ENCODE measurements at regions not wholly inside any gene's neighbourhood (a gene's known extent, or its start where the extent isn't known, plus 50 kb on each side); places are given as distances from the start of the nearest gene placed in this dataset.
A peak's percentile ranks its signal among the peaks of the same experiment; 100 is the strongest.
"Not testable (repeated sequence)": the region's sequence is repeated elsewhere in the genome, so short reads cannot be mapped to it uniquely, and the experiment has no call there.

DNA sequence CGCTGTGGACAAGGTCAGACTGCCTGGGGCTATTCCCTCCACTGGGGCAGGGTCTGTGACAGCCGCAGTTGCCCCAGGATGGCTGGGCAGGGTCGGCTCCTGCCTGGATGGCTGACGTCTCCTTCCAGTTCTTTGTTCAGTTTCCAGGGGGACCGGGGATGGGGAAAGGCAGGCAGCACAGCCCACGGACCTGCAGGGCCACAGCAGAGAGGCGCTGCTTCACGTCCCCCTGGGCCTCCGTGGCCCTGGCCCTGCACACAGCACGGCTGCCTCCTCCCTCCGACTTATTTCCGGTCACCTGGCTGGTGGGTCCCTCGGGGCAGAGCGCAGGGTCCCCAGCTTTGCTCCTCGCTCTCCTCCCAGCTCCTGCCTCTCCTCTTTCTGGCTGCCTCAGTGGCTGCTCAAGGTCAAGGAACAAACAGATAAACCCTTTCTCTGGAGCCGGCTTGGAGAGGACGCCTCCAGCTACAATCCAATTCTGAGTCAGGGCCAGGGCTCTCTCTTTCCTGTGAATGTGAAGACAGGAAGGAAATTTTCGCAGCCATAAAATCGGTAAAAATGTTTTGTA is 169.7 kb downstream of the C9orf50 start:
- in situ Hi-C loops (cut with MboI; ENCODE audit: low sequenced_read_pairs) = no loop called here
- H3K9me3 ChIP-seq = no peaks in the 10 kb centered on the region
- H3K4me3 ChIP-seq = no peak overlapping the region
- H3K36me3 ChIP-seq (replicated peaks) = no peaks in the 10 kb centered on the region
- peaks cover 7% of the 10 kb centered on the region for H3K4me1 ChIP-seq
- DNase-seq (ENCODE audit: low spot score in 2 of 2) = peak in 1 of 2 experiments; percentile 0
- H3K27me3 ChIP-seq (ENCODE audit: low read depth) = no peaks in the 10 kb centered on the region

DNA sequence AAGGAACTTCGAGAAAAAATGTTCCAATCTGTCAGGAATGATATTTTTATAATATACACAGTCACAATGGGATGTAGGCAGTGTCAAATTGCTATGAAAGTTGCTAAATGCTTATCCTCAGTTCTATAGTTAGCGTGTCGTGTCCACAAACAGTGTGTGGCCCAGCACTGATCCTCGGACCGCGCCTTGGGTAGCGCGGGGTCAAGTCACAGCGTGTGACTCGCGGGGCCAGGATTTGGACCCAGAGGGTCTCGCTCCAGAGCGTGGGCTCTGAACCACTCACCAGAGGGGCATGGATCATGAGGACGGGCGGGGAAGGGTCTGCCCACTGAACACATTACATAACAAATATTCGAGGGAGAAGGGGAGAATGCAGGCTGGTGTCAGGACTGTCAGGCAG is 171.8 kb downstream of the C9orf50 start:
- H3K4me1 ChIP-seq = no peaks in the 10 kb centered on the region
- no peaks in the 10 kb centered on the region for H3K9me3 ChIP-seq
- no peaks in the 10 kb centered on the region for H3K27me3 ChIP-seq (ENCODE audit: low read depth)
- in situ Hi-C loops (cut with MboI; ENCODE audit: low sequenced_read_pairs) = no loop called here
- H3K4me3 ChIP-seq = no peak overlapping the region
- peak in 1 of 2 experiments; percentile 0 for DNase-seq (ENCODE audit: low spot score in 2 of 2)
- no peaks in the 10 kb centered on the region for H3K36me3 ChIP-seq (replicated peaks)

DNA sequence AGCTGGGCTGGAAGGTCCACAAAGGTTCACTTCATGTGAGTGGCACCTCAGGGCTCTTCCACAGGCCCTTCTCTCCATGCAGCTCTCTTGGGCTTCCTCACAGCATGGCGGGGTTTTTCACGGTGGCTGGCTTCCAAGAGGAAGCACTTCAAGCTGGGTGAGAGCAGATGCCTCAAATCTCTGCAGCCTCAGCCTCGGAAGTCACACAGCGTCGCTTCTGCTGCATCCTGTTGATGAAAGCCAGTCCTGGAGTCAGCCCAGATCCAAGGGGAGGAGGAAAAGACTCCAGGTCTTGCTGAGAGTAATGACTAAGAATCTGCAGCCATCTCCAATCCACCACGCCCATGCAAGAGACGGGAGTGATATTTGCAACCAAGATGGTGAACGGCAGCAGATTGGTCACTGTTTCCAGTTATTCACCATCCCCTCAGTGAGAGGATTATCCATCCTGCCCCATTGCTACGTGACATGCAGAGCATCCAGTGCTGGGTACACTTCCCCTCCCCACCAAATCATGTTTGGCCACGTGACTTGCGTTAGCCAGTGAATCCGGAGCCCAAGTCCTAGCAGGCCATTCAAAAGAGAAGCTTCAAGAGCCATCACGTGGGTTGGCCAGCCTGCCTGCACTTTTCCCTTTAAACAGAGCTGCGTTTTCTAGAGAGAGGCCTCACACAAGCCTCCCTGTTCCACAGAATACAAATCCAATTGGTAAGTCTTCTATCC is 173.9 kb downstream of the C9orf50 start:
- no peaks in the 10 kb centered on the region for H3K36me3 ChIP-seq (replicated peaks)
- in situ Hi-C loops (cut with MboI; ENCODE audit: low sequenced_read_pairs) = no loop called here
- no peaks in the 10 kb centered on the region for H3K27me3 ChIP-seq (ENCODE audit: low read depth)
- no peak for DNase-seq (ENCODE audit: low spot score in 2 of 2)
- H3K9me3 ChIP-seq = no peaks in the 10 kb centered on the region
- no peaks in the 10 kb centered on the region for H3K4me1 ChIP-seq
- no peak overlapping the region for H3K4me3 ChIP-seq

GRCh38 chr9:129445794-129446306 is 175.1 kb downstream of the C9orf50 start:
- no peak for DNase-seq (ENCODE audit: low spot score in 2 of 2)
- no peaks in the 10 kb centered on the region for H3K9me3 ChIP-seq
- no peaks in the 10 kb centered on the region for H3K27me3 ChIP-seq (ENCODE audit: low read depth)
- H3K36me3 ChIP-seq (replicated peaks) = no peaks in the 10 kb centered on the region
- no peaks in the 10 kb centered on the region for H3K4me1 ChIP-seq
- H3K4me3 ChIP-seq = no peak overlapping the region
- in situ Hi-C loops (cut with MboI; ENCODE audit: low sequenced_read_pairs) = no loop called here

DNA sequence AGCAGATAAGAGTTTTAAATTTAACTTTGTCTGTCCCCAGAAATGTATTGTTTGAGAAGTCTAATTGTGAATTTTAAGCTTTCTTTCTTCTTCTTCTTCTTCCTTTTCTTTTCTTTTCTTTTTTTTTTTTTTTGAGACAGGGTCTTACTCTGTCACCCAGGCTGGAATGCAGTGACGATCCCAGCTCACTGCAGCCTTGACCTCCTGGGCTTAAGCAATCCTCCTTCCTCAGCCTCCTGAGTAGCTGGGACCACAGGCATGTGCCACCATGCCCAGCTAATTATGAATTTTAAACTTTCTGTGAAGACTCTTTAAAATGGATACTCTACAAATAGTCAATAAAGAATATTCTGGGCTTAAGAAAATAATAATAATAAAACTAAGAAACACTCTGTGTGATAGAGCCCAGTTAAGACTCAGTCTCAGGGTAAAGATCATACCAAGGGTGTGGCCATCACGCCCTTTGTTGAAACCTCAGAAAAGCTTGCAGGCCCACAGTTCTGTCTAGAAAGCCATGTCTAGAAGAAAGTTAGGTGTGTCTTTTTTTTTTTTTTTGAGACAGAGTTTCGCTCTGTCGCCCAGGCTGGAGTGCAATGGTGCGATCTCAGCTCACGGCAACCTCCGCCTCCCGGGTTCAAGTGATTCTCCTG is 177.3 kb downstream of the C9orf50 start:
- H3K27me3 ChIP-seq (ENCODE audit: low read depth); H3K4me1 ChIP-seq; H3K4me3 ChIP-seq; in situ Hi-C loops (cut with MboI; ENCODE audit: low sequenced_read_pairs); H3K36me3 ChIP-seq (replicated peaks); DNase-seq (ENCODE audit: low spot score in 2 of 2); H3K9me3 ChIP-seq: not testable (repeated sequence)

DNA sequence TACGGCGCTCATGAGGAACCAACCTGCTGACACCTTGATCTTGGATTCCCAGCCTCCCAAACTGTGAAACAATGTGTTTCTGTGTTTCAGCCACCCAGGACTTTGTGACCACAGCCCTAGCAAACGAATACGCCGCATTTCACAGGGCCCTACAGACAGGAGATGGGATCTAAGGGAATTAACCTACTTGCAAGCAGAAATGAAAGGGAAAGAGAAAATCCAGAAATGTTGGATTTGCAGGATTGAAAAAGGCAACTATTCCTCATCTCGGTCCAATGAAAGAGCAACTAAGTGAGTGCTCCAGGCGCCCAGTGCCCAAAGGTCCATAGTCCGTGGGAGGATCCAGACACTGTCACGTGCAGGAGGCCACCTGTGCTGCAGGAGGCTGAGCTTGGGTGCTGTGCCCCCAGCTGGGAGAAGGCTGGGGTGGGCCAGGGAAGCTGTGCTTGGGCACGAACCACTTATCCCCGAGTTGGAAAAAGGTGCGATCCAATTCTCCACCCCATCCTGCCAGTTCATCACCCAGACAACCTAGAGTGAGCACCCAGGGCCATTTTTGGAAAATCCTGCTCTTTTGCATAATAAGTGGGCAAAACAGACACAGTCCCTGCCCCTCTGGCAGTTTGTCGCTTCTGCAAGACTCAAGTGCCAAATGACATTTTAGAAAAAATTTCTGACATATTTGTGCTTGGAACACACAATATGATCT is 177.9 kb downstream of the C9orf50 start:
- no peaks in the 10 kb centered on the region for H3K36me3 ChIP-seq (replicated peaks)
- DNase-seq (ENCODE audit: low spot score in 2 of 2) = peak in 1 of 2 experiments; percentile 7
- in situ Hi-C loops (cut with MboI; ENCODE audit: low sequenced_read_pairs) = no loop called here
- H3K9me3 ChIP-seq = no peaks in the 10 kb centered on the region
- H3K4me3 ChIP-seq = no peak overlapping the region
- H3K27me3 ChIP-seq (ENCODE audit: low read depth) = no peaks in the 10 kb centered on the region
- H3K4me1 ChIP-seq = peaks cover 2% of the 10 kb centered on the region

DNA sequence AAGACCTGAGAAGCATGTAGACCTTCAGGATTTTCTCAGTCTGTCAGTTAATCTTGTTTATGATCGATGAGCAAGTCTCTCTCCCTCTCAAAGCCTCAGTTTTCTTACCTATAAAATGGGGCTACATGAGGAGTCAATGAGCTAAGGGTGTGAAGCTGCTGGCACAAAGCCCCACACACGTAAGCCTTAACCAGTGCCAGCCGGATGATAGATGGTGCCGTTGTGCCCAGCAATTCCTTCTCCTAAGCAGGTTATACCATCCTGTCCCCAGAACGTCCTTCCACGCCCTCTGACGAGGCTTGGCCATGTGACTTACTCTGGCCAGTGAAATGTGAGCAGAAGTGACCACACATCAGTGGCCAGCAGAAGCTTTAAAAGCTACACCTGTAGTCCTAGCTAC is 179.0 kb downstream of the C9orf50 start:
- in situ Hi-C loops (cut with MboI; ENCODE audit: low sequenced_read_pairs) = no loop called here
- Histone ChIP-seq H3K4me3 (no peak overlapping the region), H3K4me1 (peaks cover 10% of the 10 kb centered on the region), H3K36me3 (replicated peaks) (no peaks in the 10 kb centered on the region), H3K9me3 (no peaks in the 10 kb centered on the region), H3K27me3 (ENCODE audit: low read depth) (no peaks in the 10 kb centered on the region)
- DNase-seq (ENCODE audit: low spot score in 2 of 2) = no peak

DNA sequence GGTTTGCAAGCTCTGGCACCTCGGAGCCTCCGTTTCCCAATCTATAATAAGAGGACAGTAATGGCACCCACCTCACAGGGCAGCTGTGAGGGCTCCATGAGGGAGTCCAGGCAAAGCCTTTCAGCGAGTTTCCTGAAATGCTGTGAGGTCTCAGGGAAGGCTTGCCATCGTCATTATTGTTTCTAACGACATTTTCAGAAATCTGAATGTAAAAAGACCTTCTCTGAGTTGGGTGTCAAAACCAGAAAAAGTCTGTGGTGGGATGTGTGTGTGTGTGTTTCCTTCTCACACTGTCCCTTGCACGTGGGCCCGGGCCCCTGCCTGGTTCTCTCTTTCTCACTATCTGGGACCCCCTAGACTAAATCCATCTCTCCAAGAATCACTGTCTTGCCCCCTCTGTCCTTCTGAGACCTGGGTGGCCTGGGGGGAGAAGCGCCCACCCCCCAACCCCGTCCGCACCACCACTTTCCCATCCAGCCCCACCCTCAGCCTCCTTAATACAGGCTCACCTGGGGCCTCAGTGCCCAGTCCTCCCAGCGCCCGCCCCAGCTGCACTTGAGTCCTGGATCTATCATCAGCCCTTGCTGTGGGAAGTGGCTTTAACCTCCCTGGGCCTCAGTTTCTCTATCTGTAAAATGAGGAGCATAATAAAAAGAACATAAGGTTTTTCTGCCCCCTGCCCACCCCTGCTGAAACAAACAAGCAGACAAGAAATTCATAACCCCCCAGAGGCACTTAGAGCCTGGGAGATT is 180.3 kb downstream of the C9orf50 start:
- no peaks in the 10 kb centered on the region for H3K9me3 ChIP-seq
- no peak for DNase-seq (ENCODE audit: low spot score in 2 of 2)
- in situ Hi-C loops (cut with MboI; ENCODE audit: low sequenced_read_pairs) = no loop called here
- H3K4me3 ChIP-seq = no peak overlapping the region
- H3K4me1 ChIP-seq = peaks cover 13% of the 10 kb centered on the region
- H3K27me3 ChIP-seq (ENCODE audit: low read depth) = no peaks in the 10 kb centered on the region
- H3K36me3 ChIP-seq (replicated peaks) = no peaks in the 10 kb centered on the region

DNA sequence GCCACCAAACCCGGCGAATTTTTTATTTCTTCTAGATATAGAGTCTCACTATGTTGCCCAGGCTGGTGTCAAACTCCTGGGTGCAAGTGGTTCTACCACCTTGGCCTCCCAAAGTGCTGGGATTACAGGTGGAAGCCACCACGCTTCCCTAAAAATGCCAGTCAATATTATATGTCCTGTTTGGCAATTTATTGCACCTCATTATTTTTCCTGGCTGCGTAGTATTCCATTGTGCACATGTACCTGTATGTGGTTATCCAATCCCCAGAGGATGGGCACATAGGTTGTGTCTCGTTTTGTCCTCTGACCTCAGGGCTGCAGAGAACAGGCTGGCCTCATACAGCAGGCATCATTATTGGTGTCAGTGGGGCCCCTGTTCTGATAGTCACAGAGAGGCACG is 181.7 kb downstream of the C9orf50 start:
- H3K4me1 ChIP-seq = peaks cover 13% of the 10 kb centered on the region
- no peak for DNase-seq (ENCODE audit: low spot score in 2 of 2)
- no peaks in the 10 kb centered on the region for H3K27me3 ChIP-seq (ENCODE audit: low read depth)
- in situ Hi-C loops (cut with MboI; ENCODE audit: low sequenced_read_pairs) = no loop called here
- no peaks in the 10 kb centered on the region for H3K9me3 ChIP-seq
- no peak overlapping the region for H3K4me3 ChIP-seq
- no peaks in the 10 kb centered on the region for H3K36me3 ChIP-seq (replicated peaks)

- no peaks in the 10 kb centered on the region for H3K9me3 ChIP-seq
- in situ Hi-C loops (cut with MboI; ENCODE audit: low sequenced_read_pairs) = no loop called here
- H3K4me3 ChIP-seq = peak overlapping the region; percentile 35
- no peaks in the 10 kb centered on the region for H3K36me3 ChIP-seq (replicated peaks)
- H3K4me1 ChIP-seq = peaks cover 13% of the 10 kb centered on the region
- DNase-seq (ENCODE audit: low spot score in 2 of 2) = no peak
- H3K27me3 ChIP-seq (ENCODE audit: low read depth) = no peaks in the 10 kb centered on the region
These were observed 183.1 kb downstream of the C9orf50 start for GRCh38 chr9:129437626-129438323.

DNA sequence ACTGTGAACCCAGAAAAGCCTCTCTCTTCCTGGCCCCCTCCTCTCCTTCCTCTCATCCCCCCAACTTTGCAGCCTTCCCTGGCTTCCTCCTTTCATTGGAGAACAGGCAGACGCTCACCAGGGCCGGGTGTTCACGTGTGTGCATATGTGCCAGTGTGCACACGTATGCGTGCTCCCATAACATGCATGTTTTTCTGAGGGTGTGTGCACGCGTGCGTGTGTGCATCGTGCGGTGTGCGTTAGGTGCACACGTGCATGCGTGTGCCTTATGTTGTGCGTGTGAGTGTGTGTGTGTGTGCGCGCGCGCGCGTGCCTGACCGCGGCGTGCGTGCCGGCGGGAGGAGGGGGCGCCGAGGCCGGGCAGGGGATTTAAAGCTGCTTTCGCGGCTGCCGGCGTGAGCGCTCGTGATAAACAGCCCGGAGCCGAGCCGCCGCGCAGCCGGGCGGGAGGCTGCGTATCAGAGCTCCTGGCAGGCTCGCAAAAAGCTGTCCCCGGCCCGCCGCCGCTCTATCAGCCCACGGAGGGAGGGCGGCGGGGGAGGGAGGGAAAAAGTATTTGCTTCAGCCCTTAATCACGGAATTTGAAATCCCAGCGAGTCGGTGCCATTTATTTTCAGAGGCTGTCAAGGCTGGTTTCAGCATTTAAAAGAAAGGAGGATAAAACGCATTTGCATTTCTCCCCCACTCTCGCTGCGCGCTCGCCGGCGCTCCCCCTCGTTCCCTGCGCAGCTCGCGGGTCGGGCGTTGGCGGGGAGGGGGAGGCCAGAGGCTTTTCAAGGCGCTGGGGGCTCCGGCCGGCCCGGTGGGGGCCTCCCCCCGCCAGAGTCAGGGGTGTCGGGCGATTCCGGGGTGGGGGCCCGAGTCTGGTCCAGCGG is 183.9 kb downstream of the C9orf50 start:
- peak; percentile 65 to 77 for DNase-seq (ENCODE audit: low spot score in 2 of 2)
- in situ Hi-C loops (cut with MboI; ENCODE audit: low sequenced_read_pairs) = no loop called here
- Histone ChIP-seq H3K4me3 (peak overlapping the region; percentile 35), H3K9me3 (no peaks in the 10 kb centered on the region), H3K4me1 (peaks cover 13% of the 10 kb centered on the region), H3K36me3 (replicated peaks) (no peaks in the 10 kb centered on the region), H3K27me3 (ENCODE audit: low read depth) (no peaks in the 10 kb centered on the region)

GRCh38 chr9:129435988-129436717 is 184.7 kb downstream of the C9orf50 start:
- no peaks in the 10 kb centered on the region for H3K36me3 ChIP-seq (replicated peaks)
- in situ Hi-C loops (cut with MboI; ENCODE audit: low sequenced_read_pairs) = no loop called here
- H3K9me3 ChIP-seq = no peaks in the 10 kb centered on the region
- peaks cover 13% of the 10 kb centered on the region for H3K4me1 ChIP-seq
- H3K4me3 ChIP-seq = no peak overlapping the region
- no peak for DNase-seq (ENCODE audit: low spot score in 2 of 2)
- no peaks in the 10 kb centered on the region for H3K27me3 ChIP-seq (ENCODE audit: low read depth)

Data from HAP-1 (cell line).